Liver (tissue), 3 donors: ENCODE measurements at regions not wholly inside any gene's neighbourhood (a gene's known extent, or its start where the extent isn't known, plus 50 kb on each side); places are given as distances from the start of the nearest gene placed in this dataset.

Source experiments
- GABPA ChIP-seq, 2 donors: IDR thresholded peaks in 1 of 2; conservative IDR thresholded peaks in 1 of 2; 2 replicates each; pipeline ENCODE4 v1.6.1; 2016; ENCODE audit warnings: antibody characterized with exemption in 2 of 2, mild to moderate bottlenecking in 1 of 2, moderate library complexity in 1 of 2
- RAD21 ChIP-seq, 2 donors: IDR thresholded peaks; 2 replicates each; pipeline ENCODE4 v1.6.1; 2016; ENCODE audit warnings: antibody characterized with exemption in 2 of 2, mild to moderate bottlenecking in 2 of 2
- TAF1 ChIP-seq: conservative IDR thresholded peaks from 2 replicates; pipeline ENCODE4 v1.6.1; 2016; ENCODE audit warnings: antibody characterized with exemption, mild to moderate bottlenecking
- TF ChIP-seq, protein P1 (sequence below): fragments of 150-350 bp; IDR thresholded peaks from 2 replicates; pipeline ENCODE4 v1.5.1; 2017; ENCODE audit warnings: improper control_type of control experiment, low read depth, low read length; ENCODE audit not compliant: missing input control
- TF ChIP-seq, protein P2 (sequence below): IDR thresholded peaks from 2 replicates; pipeline ENCODE4 v1.6.1; 2016; ENCODE audit warnings: antibody characterized with exemption, mild to moderate bottlenecking
- TF ChIP-seq, protein P3 (sequence below): IDR thresholded peaks from 2 replicates; pipeline ENCODE4 v1.6.1; 2016; ENCODE audit warnings: antibody characterized with exemption
- TF ChIP-seq, protein P4 (sequence below): IDR thresholded peaks from 2 replicates; pipeline ENCODE4 v1.6.1; 2016; ENCODE audit warnings: antibody characterized with exemption
- donor health status: healthy.
- donor health status: healthy.

DNA sequence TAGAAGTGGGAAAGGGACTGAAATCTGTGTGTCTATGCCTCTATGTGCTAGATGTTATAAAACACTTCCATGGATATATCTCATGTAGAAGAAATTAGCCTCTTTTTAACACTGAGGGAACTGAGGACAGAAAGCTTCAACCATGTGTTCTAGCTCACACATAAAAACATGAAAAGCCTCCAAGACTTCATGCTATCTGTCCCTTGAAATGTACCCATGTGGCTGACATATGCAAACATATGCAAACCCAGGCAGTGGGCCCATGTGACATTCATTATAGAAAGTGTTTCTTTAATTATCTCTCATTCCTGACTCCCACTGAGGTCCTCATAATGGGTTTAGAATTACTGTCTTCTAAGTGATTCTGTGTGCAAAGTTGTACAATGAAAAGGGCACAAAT is 134.7 kb upstream of the MAF start:
- TF ChIP-seq, protein P1, sequence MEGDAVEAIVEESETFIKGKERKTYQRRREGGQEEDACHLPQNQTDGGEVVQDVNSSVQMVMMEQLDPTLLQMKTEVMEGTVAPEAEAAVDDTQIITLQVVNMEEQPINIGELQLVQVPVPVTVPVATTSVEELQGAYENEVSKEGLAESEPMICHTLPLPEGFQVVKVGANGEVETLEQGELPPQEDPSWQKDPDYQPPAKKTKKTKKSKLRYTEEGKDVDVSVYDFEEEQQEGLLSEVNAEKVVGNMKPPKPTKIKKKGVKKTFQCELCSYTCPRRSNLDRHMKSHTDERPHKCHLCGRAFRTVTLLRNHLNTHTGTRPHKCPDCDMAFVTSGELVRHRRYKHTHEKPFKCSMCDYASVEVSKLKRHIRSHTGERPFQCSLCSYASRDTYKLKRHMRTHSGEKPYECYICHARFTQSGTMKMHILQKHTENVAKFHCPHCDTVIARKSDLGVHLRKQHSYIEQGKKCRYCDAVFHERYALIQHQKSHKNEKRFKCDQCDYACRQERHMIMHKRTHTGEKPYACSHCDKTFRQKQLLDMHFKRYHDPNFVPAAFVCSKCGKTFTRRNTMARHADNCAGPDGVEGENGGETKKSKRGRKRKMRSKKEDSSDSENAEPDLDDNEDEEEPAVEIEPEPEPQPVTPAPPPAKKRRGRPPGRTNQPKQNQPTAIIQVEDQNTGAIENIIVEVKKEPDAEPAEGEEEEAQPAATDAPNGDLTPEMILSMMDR = no peak
- TF ChIP-seq, protein P2, sequence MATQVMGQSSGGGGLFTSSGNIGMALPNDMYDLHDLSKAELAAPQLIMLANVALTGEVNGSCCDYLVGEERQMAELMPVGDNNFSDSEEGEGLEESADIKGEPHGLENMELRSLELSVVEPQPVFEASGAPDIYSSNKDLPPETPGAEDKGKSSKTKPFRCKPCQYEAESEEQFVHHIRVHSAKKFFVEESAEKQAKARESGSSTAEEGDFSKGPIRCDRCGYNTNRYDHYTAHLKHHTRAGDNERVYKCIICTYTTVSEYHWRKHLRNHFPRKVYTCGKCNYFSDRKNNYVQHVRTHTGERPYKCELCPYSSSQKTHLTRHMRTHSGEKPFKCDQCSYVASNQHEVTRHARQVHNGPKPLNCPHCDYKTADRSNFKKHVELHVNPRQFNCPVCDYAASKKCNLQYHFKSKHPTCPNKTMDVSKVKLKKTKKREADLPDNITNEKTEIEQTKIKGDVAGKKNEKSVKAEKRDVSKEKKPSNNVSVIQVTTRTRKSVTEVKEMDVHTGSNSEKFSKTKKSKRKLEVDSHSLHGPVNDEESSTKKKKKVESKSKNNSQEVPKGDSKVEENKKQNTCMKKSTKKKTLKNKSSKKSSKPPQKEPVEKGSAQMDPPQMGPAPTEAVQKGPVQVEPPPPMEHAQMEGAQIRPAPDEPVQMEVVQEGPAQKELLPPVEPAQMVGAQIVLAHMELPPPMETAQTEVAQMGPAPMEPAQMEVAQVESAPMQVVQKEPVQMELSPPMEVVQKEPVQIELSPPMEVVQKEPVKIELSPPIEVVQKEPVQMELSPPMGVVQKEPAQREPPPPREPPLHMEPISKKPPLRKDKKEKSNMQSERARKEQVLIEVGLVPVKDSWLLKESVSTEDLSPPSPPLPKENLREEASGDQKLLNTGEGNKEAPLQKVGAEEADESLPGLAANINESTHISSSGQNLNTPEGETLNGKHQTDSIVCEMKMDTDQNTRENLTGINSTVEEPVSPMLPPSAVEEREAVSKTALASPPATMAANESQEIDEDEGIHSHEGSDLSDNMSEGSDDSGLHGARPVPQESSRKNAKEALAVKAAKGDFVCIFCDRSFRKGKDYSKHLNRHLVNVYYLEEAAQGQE = no peak
- TF ChIP-seq, protein P3, sequence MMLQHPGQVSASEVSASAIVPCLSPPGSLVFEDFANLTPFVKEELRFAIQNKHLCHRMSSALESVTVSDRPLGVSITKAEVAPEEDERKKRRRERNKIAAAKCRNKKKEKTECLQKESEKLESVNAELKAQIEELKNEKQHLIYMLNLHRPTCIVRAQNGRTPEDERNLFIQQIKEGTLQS = no peak
- TF ChIP-seq RAD21 (IDR thresholded peaks at IDR 0.05) (no peak), TAF1 (no peak), GABPA (IDR thresholded peaks at IDR 0.05 in 1 of 2, conservative IDR thresholded peaks at IDR 0.05 in 1 of 2) (no peak)
- TF ChIP-seq, protein P4, sequence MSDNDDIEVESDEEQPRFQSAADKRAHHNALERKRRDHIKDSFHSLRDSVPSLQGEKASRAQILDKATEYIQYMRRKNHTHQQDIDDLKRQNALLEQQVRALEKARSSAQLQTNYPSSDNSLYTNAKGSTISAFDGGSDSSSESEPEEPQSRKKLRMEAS = no peak
